Sigmoid colon (tissue), 6 donors: ENCODE measurements at regions not wholly inside any gene's neighbourhood (a gene's known extent, or its start where the extent isn't known, plus 50 kb on each side); places are given as distances from the start of the nearest gene placed in this dataset.

ENCODE experiments used
- DNase-seq: peaks from one replicate; pipeline ENCODE4 v3.0.0-alpha.2; 2019
- H3K27ac ChIP-seq, 4 donors: fragments of 200-600 bp; sonication (generic); one replicate each; pipeline ENCODE4 v1.5.1; 2016 to 2019; ENCODE audit warnings: mild to moderate bottlenecking in 1 of 4
- H3K27me3 ChIP-seq, 3 donors: fragments of 200-600 bp; sonication (generic); one replicate each; pipeline ENCODE4 v1.5.1; 2019; ENCODE audit warnings: mild to moderate bottlenecking in 1 of 3
- H3K36me3 ChIP-seq, 4 donors: fragments of 200-600 bp; sonication (generic); one replicate each; pipeline ENCODE4 v1.5.1; 2016 to 2019
- H3K4me1 ChIP-seq, 4 donors: fragments of 200-600 bp; sonication (generic); one replicate each; pipeline ENCODE4 v1.5.1; 2017 to 2019
- H3K4me3 ChIP-seq, 4 donors: fragments of 200-600 bp; sonication (generic); one replicate each; pipeline ENCODE4 v1.5.1; 2017 to 2019; ENCODE audit warnings: mild to moderate bottlenecking in 2 of 4, moderate library complexity in 1 of 4
- H3K9me3 ChIP-seq, 4 donors: fragments of 200-600 bp in 3 of 4; sonication (generic) in 3 of 4; one replicate each; pipeline versions ENCODE4 v1.5.1 to v1.6.1; 2013 to 2019
- CTCF ChIP-seq, 4 experiments: fragments of 450-650 bp in 3 of 4; fragments of 200-600 bp in 1 of 4; IDR thresholded peaks; one replicate each; pipeline ENCODE4 v1.5.1; 2016 to 2019; ENCODE audit warnings: antibody characterized with exemption in 4 of 4, mild to moderate bottlenecking in 3 of 4, moderate library complexity in 2 of 4
- EP300 ChIP-seq, 4 donors: sonication (generic); formaldehyde crosslinking; IDR thresholded peaks; one replicate each; pipeline ENCODE4 v1.6.1; 2017; ENCODE audit warnings: antibody characterized with exemption in 4 of 4
- POLR2A ChIP-seq, 2 donors: fragments of 450-650 bp; IDR thresholded peaks; one replicate each; pipeline ENCODE4 v1.6.1; 2016; ENCODE audit warnings: antibody characterized with exemption in 2 of 2, mild to moderate bottlenecking in 2 of 2, moderate library complexity in 2 of 2
- POLR2AphosphoS5 ChIP-seq, 4 donors: sonication (generic); formaldehyde crosslinking; IDR thresholded peaks; one replicate each; pipeline ENCODE4 v1.6.1; 2017; ENCODE audit warnings: antibody characterized with exemption in 4 of 4
- WGBS, 2 donors: extraction: QIAGEN DNeasy Blood & Tissue Kit; methylation state at CpG; one replicate each; pipeline ENCODE4 v1.1.7; 2013; 5-methylcytosine and 5-hydroxymethylcytosine counted together
- intact Hi-C: fragments of 100-400 bp; cut with DNase I; formaldehyde crosslinking; loops from one replicate; pipeline ENCODE4 v1.15.1; 2023
- donor health status: healthy with polysubstance abuse.
- donor health status: healthy.

- H3K9me3 ChIP-seq = no peaks in the 10 kb centered on the region
- H3K4me3 ChIP-seq = no peak overlapping the region
- no peak for TF ChIP-seq CTCF (IDR thresholded peaks at IDR 0.05)
- TF ChIP-seq POLR2AphosphoS5 (IDR thresholded peaks at IDR 0.05) = no peak
- no peak for TF ChIP-seq EP300 (IDR thresholded peaks at IDR 0.05)
- no peak for TF ChIP-seq POLR2A (IDR thresholded peaks at IDR 0.05)
- no peaks in the 10 kb centered on the region for H3K4me1 ChIP-seq
- no peaks in the 10 kb centered on the region for H3K36me3 ChIP-seq
- H3K27ac ChIP-seq = no peak overlapping the region
- no peaks in the 10 kb centered on the region for H3K27me3 ChIP-seq
- WGBS, 2 donors = 88 to 95% methylated on average over 2 of the region's 2 CpGs
- DNase-seq = no peak
- intact Hi-C loops = no loop called here
These were observed 1628.9 kb upstream of the AGA start for GRCh38 chr4:179071131-179071530.

- TF ChIP-seq POLR2AphosphoS5 (IDR thresholded peaks at IDR 0.05) = no peak
- TF ChIP-seq CTCF (IDR thresholded peaks at IDR 0.05) = no peak
- TF ChIP-seq EP300 (IDR thresholded peaks at IDR 0.05) = no peak
- TF ChIP-seq POLR2A (IDR thresholded peaks at IDR 0.05) = no peak
- no peak for DNase-seq
- Histone ChIP-seq H3K4me3 (no peak overlapping the region), H3K27ac (no peak overlapping the region), H3K36me3 (no peaks in the 10 kb centered on the region), H3K27me3 (no peaks in the 10 kb centered on the region), H3K4me1 (no peaks in the 10 kb centered on the region), H3K9me3 (no peaks in the 10 kb centered on the region)
- 92 to 93% methylated on average over 14 of the region's 14 CpGs for WGBS, 2 donors
- intact Hi-C loops = no loop called here
These were observed 1634.6 kb upstream of the AGA start for GRCh38 chr4:179076865-179077264.

DNA sequence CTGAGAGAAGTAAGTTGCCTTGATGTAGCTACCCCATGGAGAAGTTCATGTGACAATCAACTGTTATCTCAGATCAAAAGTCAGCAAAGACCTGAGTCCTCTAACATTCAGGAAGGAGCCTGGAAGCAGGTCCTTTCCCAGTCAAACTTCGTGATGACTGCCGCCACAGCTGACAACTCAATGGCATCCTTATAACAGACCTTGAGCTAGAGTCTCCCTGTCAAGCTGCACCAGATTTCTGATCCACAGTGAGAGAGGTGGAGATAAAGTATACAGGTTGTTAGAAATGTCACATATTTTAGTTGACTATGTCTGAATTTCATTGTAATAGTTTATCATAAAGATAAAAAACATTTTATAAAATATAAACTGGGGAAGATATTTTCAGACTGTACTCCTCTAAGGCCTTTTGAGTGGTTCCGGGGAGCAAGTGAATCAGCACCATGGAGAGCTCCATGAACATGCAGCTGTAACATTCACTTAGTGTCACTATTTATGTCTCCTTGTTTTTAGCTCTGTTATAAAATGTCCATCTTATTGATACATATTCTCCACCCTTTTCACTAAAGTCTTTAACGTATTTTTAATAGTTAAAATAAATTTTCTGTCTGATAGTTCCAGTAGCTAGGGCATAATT, 1653.5 kb upstream of the AGA start:
- Histone ChIP-seq H3K36me3 (no peaks in the 10 kb centered on the region), H3K4me3 (no peak overlapping the region), H3K4me1 (no peaks in the 10 kb centered on the region), H3K27me3 (no peaks in the 10 kb centered on the region), H3K9me3 (peaks cover 0 to 6% (median 0%) of the 10 kb centered on the region in 4 donors), H3K27ac (no peak overlapping the region)
- DNase-seq = no peak
- no peak for TF ChIP-seq CTCF (IDR thresholded peaks at IDR 0.05)
- TF ChIP-seq EP300 (IDR thresholded peaks at IDR 0.05) = no peak
- TF ChIP-seq POLR2A (IDR thresholded peaks at IDR 0.05) = no peak
- TF ChIP-seq POLR2AphosphoS5 (IDR thresholded peaks at IDR 0.05) = no peak
- 18 to 29% methylated on average over 4 of the region's 4 CpGs for WGBS, 2 donors
- intact Hi-C loops = no loop called here

- TF ChIP-seq CTCF (IDR thresholded peaks at IDR 0.05) (no peak), POLR2AphosphoS5 (IDR thresholded peaks at IDR 0.05) (no peak), EP300 (IDR thresholded peaks at IDR 0.05) (no peak), POLR2A (IDR thresholded peaks at IDR 0.05) (no peak)
- Histone ChIP-seq H3K4me3 (no peak overlapping the region), H3K27me3 (no peaks in the 10 kb centered on the region), H3K9me3 (peaks cover 0 to 9% (median 0%) of the 10 kb centered on the region in 4 donors), H3K36me3 (no peaks in the 10 kb centered on the region), H3K27ac (no peak overlapping the region), H3K4me1 (no peaks in the 10 kb centered on the region)
- intact Hi-C loops = no loop called here
- WGBS, 2 donors = 7 to 8% methylated on average over 1 of the region's 1 CpG
- no peak for DNase-seq
These were observed 1655.5 kb upstream of the AGA start for GRCh38 chr4:179097741-179098140.

- Histone ChIP-seq H3K27me3 (no peaks in the 10 kb centered on the region), H3K4me3 (no peak overlapping the region), H3K9me3 (no peaks in the 10 kb centered on the region), H3K36me3 (no peaks in the 10 kb centered on the region), H3K4me1 (no peaks in the 10 kb centered on the region), H3K27ac (no peak overlapping the region)
- intact Hi-C loops = no loop called here
- DNase-seq = no peak
- TF ChIP-seq CTCF (IDR thresholded peaks at IDR 0.05) (no peak), POLR2AphosphoS5 (IDR thresholded peaks at IDR 0.05) (no peak), POLR2A (IDR thresholded peaks at IDR 0.05) (no peak), EP300 (IDR thresholded peaks at IDR 0.05) (no peak)
- 85 to 89% methylated on average over 2 of the region's 2 CpGs for WGBS, 2 donors
These were observed 1668.1 kb upstream of the AGA start for GRCh38 chr4:179110356-179110755.
